Choroid plexus epithelial cell (primary cell): ENCODE measurements at regions not wholly inside any gene's neighbourhood (a gene's known extent, or its start where the extent isn't known, plus 50 kb on each side); places are given as distances from the start of the nearest gene placed in this dataset.

Experiments
- DNase-seq: peaks from one replicate; pipeline ENCODE4 v3.0.0-alpha.2; 2010; ENCODE audit warnings: low read depth
- H3K4me3 ChIP-seq: 2 replicates; pipeline ENCODE4 v1.5.1; 2011; ENCODE audit warnings: low read depth, mild to moderate bottlenecking, control low read depth, low read length, moderate library complexity
- TF ChIP-seq, protein P1 (sequence below): conservative IDR thresholded peaks from 2 replicates; pipeline ENCODE4 v1.5.1; 2011; ENCODE audit warnings: low read depth, mild to moderate bottlenecking, control low read depth, inconsistent platforms, low read length, moderate library complexity

DNA sequence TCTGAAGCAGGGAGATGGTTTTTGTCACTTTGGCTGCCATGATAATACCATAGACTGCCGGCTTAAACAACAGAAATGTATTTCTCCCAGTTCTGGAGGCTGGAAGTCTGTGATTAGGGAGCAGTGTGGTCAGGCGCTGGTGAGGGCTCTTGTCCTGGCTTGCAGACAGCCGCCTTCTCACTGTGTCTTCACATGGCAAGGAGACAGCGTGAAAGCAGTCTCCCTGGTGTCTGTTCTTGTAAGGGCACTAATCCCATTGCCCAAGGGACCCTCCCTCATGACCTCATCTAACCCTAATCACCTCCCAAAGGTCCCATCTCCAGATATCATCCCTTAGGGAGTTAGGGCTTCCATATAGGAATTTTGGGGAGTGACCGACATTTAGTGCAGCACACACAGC lies 167.0 kb downstream of the ENGASE start:
- TF ChIP-seq, protein P1, sequence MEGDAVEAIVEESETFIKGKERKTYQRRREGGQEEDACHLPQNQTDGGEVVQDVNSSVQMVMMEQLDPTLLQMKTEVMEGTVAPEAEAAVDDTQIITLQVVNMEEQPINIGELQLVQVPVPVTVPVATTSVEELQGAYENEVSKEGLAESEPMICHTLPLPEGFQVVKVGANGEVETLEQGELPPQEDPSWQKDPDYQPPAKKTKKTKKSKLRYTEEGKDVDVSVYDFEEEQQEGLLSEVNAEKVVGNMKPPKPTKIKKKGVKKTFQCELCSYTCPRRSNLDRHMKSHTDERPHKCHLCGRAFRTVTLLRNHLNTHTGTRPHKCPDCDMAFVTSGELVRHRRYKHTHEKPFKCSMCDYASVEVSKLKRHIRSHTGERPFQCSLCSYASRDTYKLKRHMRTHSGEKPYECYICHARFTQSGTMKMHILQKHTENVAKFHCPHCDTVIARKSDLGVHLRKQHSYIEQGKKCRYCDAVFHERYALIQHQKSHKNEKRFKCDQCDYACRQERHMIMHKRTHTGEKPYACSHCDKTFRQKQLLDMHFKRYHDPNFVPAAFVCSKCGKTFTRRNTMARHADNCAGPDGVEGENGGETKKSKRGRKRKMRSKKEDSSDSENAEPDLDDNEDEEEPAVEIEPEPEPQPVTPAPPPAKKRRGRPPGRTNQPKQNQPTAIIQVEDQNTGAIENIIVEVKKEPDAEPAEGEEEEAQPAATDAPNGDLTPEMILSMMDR, result no peak
- no peak overlapping the region for H3K4me3 ChIP-seq
- DNase-seq, result no peak

DNA sequence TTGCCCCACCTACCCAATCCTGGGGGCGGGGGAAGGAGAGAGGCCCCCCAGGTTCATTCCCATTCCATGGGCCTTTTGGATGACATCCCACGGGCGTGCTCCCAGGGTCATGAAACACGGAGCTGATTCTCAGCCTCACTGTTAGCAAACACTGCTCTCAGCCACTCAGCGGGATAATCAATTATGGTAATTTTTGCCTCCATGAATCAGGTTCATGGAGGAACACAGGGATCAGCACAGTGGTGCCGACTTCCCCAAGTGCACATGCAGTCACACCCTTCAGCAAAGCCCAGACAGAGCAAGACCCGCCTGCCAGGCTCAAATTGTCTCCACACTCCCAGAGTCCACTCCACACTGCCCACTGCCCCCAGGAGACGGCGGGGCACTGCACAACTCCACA lies 164.6 kb downstream of the ENGASE start:
- TF ChIP-seq, protein P1, result no peak
- DNase-seq, result no peak
- no peak overlapping the region for H3K4me3 ChIP-seq

DNA sequence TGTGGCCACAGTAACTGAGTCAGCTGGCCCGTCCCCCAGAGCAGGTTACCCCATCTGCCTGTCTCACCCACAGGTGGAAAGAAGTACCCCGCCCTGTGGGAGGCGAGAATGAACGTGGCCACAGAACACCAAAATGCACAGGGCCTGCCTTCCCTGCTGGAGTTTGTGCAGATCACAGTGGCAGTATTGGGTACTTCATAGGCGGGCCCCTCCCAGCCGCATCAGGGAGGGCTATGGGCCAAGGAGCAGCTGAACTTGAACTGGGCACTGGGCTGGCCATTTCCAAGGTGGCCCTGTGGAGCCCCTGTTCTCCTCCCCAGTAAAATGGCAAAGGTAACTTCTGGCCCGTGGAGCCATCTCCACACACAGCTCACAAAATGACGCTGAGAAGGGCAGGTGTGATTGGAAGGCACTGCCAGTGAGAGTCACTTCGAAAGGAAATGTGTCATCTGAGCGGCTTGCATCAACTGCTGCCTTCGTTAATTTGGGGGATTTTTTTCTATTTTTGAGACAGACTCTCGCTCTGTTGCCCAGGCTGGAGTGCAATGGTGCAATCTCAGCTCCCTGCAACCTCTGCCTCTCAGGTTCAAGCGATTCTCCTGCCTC lies 162.9 kb downstream of the ENGASE start:
- TF ChIP-seq, protein P1, result no peak
- no peak overlapping the region for H3K4me3 ChIP-seq
- DNase-seq, result no peak

GRCh38 chr17:79235808-79236207 lies 161.2 kb downstream of the ENGASE start:
- TF ChIP-seq, protein P1, result no peak
- H3K4me3 ChIP-seq, result no peak overlapping the region
- DNase-seq, result no peak

- no peak for DNase-seq
- TF ChIP-seq, protein P1, result no peak
- H3K4me3 ChIP-seq, result no peak overlapping the region
Measured at GRCh38 chr17:79233916-79234551, 159.4 kb downstream of the ENGASE start.

GRCh38 chr17:79232957-79233356 lies 158.3 kb downstream of the ENGASE start:
- no peak overlapping the region for H3K4me3 ChIP-seq
- DNase-seq, result no peak
- TF ChIP-seq, protein P1, result no peak

DNA sequence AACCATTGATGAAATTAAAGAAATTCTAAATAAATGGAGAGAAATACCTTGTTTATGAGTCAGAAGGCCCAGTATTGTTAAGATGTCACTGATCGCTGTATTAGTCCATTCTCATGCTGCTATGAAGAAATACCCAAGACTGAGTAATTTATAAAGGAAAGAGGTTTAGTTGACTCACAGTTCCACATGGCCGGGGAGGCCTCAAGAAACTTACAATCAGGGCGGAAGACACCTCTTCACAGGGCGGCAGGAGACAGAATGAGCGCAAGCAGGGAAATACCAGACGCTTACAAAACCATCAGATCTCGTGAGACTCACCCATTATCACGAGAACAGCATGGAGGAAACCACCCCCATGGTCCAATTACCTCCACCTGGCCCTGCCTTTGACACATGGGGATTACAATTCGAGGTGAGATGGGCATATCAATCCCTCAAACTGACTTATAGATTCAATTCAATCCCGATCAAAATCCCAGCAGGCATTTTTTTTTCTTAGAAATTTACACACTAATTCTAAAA lies 157.2 kb downstream of the ENGASE start:
- no peak overlapping the region for H3K4me3 ChIP-seq
- no peak for DNase-seq
- TF ChIP-seq, protein P1, result no peak
